B cell (primary cell): ENCODE measurements at regions not wholly inside any gene's neighbourhood (a gene's known extent, or its start where the extent isn't known, plus 50 kb on each side); places are given as distances from the start of the nearest gene placed in this dataset.

Experiments
- CTCF ChIP-seq: fragments of 200-600 bp; IDR thresholded peaks from one replicate; pipeline ENCODE4 v1.8.0; 2022; ENCODE audit warnings: antibody characterized with exemption, mild to moderate bottlenecking
- EZH2 ChIP-seq: IDR thresholded peaks from 2 replicates; pipeline ENCODE4 v1.6.1; 2012; ENCODE audit warnings: borderline replicate concordance, low read depth, mild to moderate bottlenecking, moderate library complexity, low read length; ENCODE audit not compliant: insufficient read depth, poor library complexity, severe bottlenecking

DNA sequence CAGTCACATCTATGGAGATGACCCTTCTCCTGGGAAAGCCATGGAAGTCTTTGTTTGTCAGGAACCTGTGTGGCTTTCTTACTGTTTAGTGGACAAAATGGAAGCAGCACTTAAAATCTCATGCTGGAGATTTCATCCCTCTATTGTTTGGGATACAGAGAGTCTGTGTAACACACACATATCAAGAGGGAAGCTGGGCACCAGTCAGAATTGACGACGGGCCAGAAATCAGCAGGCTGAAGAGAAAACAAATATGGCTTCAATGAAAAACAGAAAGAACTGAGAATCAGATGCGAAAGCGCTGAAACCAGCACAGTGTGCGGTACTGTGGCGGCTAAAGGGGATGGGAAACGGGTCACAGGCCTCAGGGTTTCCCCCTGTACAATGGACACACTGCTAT, 72.2 kb upstream of the WASF3 start:
- TF ChIP-seq CTCF (no peak), EZH2 (no peak)
